ENCODE measurements at regions not wholly inside any gene's neighbourhood (a gene's known extent, or its start where the extent isn't known, plus 50 kb on each side); places are given as distances from the start of the nearest gene placed in this dataset.

- no peak for TF ChIP-seq ZBTB43 (CRISPR knock-in tag; IDR thresholded peaks at IDR 0.05)
- no peak for TF ChIP-seq ZNF425 (CRISPR knock-in tag; conservative IDR thresholded peaks at IDR 0.05)
- TF ChIP-seq TEAD1 (CRISPR knock-in tag; IDR thresholded peaks at IDR 0.05): no peak
- no peak for TF ChIP-seq ZNF396 (CRISPR knock-in tag; IDR thresholded peaks at IDR 0.05; ENCODE audit: borderline replicate concordance)
- TF ChIP-seq ZNF281 (CRISPR knock-in tag; IDR thresholded peaks at IDR 0.05): no peak
- TF ChIP-seq MAX (CRISPR knock-in tag; IDR thresholded peaks at IDR 0.05): no peak
- TF ChIP-seq SOX15 (CRISPR knock-in tag; IDR thresholded peaks at IDR 0.05): no peak
- no peak for TF ChIP-seq USF2 (CRISPR knock-in tag; IDR thresholded peaks at IDR 0.05)
- TF ChIP-seq FOXP4 (CRISPR knock-in tag; IDR thresholded peaks at IDR 0.05): no peak
- TF ChIP-seq USF1 (CRISPR knock-in tag; IDR thresholded peaks at IDR 0.05): no peak
Measured at GRCh38 chr6:82088978-82089771, 158.4 kb downstream of the IBTK start (continued).

GRCh38 chr6:82086944-82087343, 160.6 kb downstream of the IBTK start:
- ChIA-PET POLR2A (no interaction called here), CTCF (no interaction called here)
- Mint-ChIP-seq H3K27ac (no peak overlapping the region), H3K4me3 (no peak overlapping the region), H3K4me1 (0 out of 2 replicates have a peak, but pooled peaks cover 2% of the 10 kb centered on the region), H3K9me3 (no peaks in the 10 kb centered on the region), H3K27me3 (ENCODE audit: low read depth) (no peaks in the 10 kb centered on the region), H3K36me3 (no peaks in the 10 kb centered on the region)
- ATAC-seq: no peak
- no peak for DNase-seq (ENCODE audit: low spot score)
- TF ChIP-seq ZNF263 (CRISPR knock-in tag; IDR thresholded peaks at IDR 0.05; ENCODE audit: low read depth): no peak
- TF ChIP-seq GABPB1 (CRISPR knock-in tag; IDR thresholded peaks at IDR 0.05): no peak
- TF ChIP-seq CTCF (IDR thresholded peaks at IDR 0.05): no peak
- no peak for TF ChIP-seq NFE2L1 (CRISPR knock-in tag; IDR thresholded peaks at IDR 0.05)
- no peak for TF ChIP-seq NR3C1 (CRISPR knock-in tag; conservative IDR thresholded peaks at IDR 0.05; ENCODE audit: low read depth)
- TF ChIP-seq ZNF281 (CRISPR knock-in tag; IDR thresholded peaks at IDR 0.05): no peak
- TF ChIP-seq JAZF1 (CRISPR knock-in tag; IDR thresholded peaks at IDR 0.05): no peak
- no peak for TF ChIP-seq ATF1 (CRISPR knock-in tag; IDR thresholded peaks at IDR 0.05)
- TF ChIP-seq ESRRA (CRISPR knock-in tag; IDR thresholded peaks at IDR 0.05; ENCODE audit: borderline replicate concordance): no peak
- TF ChIP-seq ZNF671 (CRISPR knock-in tag; IDR thresholded peaks at IDR 0.05): no peak
- TF ChIP-seq SMAD3 (CRISPR knock-in tag; IDR thresholded peaks at IDR 0.05; ENCODE audit: borderline replicate concordance): no peak
- no peak for TF ChIP-seq NR2C2 (CRISPR knock-in tag; IDR thresholded peaks at IDR 0.05)

All from WTC11 (cell line).